ENCODE measurements at regions not wholly inside any gene's neighbourhood (a gene's known extent, or its start where the extent isn't known, plus 50 kb on each side); places are given as distances from the start of the nearest gene placed in this dataset.

- TF ChIP-seq CTCF (tag by site-specific recombination; IDR thresholded peaks at IDR 0.05): no peak
- no peak for TF ChIP-seq ZNF311 (tag by site-specific recombination; IDR thresholded peaks at IDR 0.05; ENCODE audit: borderline replicate concordance)
- TF ChIP-seq ZNF248 (tag by site-specific recombination; IDR thresholded peaks at IDR 0.05): no peak
- TF ChIP-seq ZFP37 (tag by site-specific recombination; IDR thresholded peaks at IDR 0.05): no peak
- TF ChIP-seq ZSCAN5A (tag by site-specific recombination; IDR thresholded peaks at IDR 0.05): no peak
- TF ChIP-seq BCL11A (tag by site-specific recombination; IDR thresholded peaks at IDR 0.05; ENCODE audit: low read depth): no peak
- TF ChIP-seq ZNF654 (tag by site-specific recombination; IDR thresholded peaks at IDR 0.05; ENCODE audit: low read depth): no peak
- no peak for TF ChIP-seq YY1 (tag by site-specific recombination; IDR thresholded peaks at IDR 0.05)
- TF ChIP-seq ZBTB21 (tag by site-specific recombination; IDR thresholded peaks at IDR 0.05): no peak
- no peak for TF ChIP-seq ZBTB7A (tag by site-specific recombination; IDR thresholded peaks at IDR 0.05; ENCODE audit: low read depth)
- no peak for TF ChIP-seq PRDM10 (tag by site-specific recombination; IDR thresholded peaks at IDR 0.05)
- no peak for TF ChIP-seq ZEB2 (tag by site-specific recombination; IDR thresholded peaks at IDR 0.05)
- no peak for TF ChIP-seq REST (tag by site-specific recombination; IDR thresholded peaks at IDR 0.05)
- TF ChIP-seq ZNF488 (tag by site-specific recombination; IDR thresholded peaks at IDR 0.05): no peak
Observed at GRCh38 chr4:164509951-164510350, 244.0 kb upstream of the SMIM31 start.
